Lung (tissue), 11 donors: ENCODE measurements at regions not wholly inside any gene's neighbourhood (a gene's known extent, or its start where the extent isn't known, plus 50 kb on each side); places are given as distances from the start of the nearest gene placed in this dataset.

Source experiments
- ATAC-seq: fragments of 200-7000 bp; cut with Tn5 transposase; one replicate; pipeline ENCODE4 v1.9.1; 2020; ENCODE audit warnings: moderate number of reproducible peaks; ENCODE audit not compliant: insufficient read depth, low FRiP score
- DNase-seq, 3 donors: peaks; one replicate each; pipeline ENCODE4 v3.0.0-alpha.2; 2013 to 2017
- H3K27ac ChIP-seq, 2 donors: one replicate each; pipeline ENCODE4 v1.5.1; 2013; ENCODE audit warnings: mild to moderate bottlenecking in 2 of 2, moderate library complexity in 2 of 2, control low read depth in 1 of 2, inconsistent platforms in 1 of 2, low read depth in 1 of 2, low read length in 1 of 2
- H3K27me3 ChIP-seq, 3 donors: one replicate each; pipeline ENCODE4 v1.5.1; 2013; ENCODE audit warnings: low read length in 2 of 3; ENCODE audit not compliant: control insufficient read depth in 3 of 3, insufficient read depth in 3 of 3
- H3K36me3 ChIP-seq, 4 donors: one replicate each; pipeline ENCODE4 v1.5.1; 2013; ENCODE audit warnings: low read length in 4 of 4, mild to moderate bottlenecking in 1 of 4, moderate library complexity in 1 of 4; ENCODE audit not compliant: control insufficient read depth in 4 of 4, insufficient read depth in 4 of 4
- H3K4me1 ChIP-seq, 5 donors: one replicate each; pipeline ENCODE4 v1.5.1; 2013; ENCODE audit warnings: low read length in 5 of 5, mild to moderate bottlenecking in 2 of 5, moderate library complexity in 1 of 5; ENCODE audit not compliant: control insufficient read depth in 5 of 5, insufficient read depth in 5 of 5
- H3K4me3 ChIP-seq: one replicate; pipeline ENCODE4 v1.5.1; 2013; ENCODE audit warnings: mild to moderate bottlenecking, control low read depth, moderate library complexity
- H3K9ac ChIP-seq, 2 donors: one replicate each; pipeline ENCODE4 v1.5.1; 2013; ENCODE audit warnings: low read length in 2 of 2, control low read depth in 1 of 2; ENCODE audit not compliant: insufficient read depth in 1 of 2
- H3K9me3 ChIP-seq, 4 donors: one replicate each; pipeline ENCODE4 v1.5.1; 2013; ENCODE audit warnings: low read length in 3 of 4, mild to moderate bottlenecking in 1 of 4, moderate library complexity in 1 of 4; ENCODE audit not compliant: control insufficient read depth in 4 of 4, insufficient read depth in 3 of 4
- CTCF ChIP-seq: IDR thresholded peaks from 2 replicates; pipeline ENCODE4 v1.5.1; 2012; ENCODE audit warnings: mild to moderate bottlenecking; ENCODE audit errors: control extremely low read depth, extremely low read depth
- WGBS, 2 donors: extraction: QIAGEN DNeasy Blood & Tissue Kit; methylation state at CpG; one replicate each; pipeline ENCODE4 v1.1.7; 2013; 5-methylcytosine and 5-hydroxymethylcytosine counted together
- donor health status: control.
- donor health status: control.
- donor health status: Bipolar disorder and iron deficiency.
- donor health status: healthy.
- donor health status: DM: yes; HTN: yes; CAD: no.

DNA sequence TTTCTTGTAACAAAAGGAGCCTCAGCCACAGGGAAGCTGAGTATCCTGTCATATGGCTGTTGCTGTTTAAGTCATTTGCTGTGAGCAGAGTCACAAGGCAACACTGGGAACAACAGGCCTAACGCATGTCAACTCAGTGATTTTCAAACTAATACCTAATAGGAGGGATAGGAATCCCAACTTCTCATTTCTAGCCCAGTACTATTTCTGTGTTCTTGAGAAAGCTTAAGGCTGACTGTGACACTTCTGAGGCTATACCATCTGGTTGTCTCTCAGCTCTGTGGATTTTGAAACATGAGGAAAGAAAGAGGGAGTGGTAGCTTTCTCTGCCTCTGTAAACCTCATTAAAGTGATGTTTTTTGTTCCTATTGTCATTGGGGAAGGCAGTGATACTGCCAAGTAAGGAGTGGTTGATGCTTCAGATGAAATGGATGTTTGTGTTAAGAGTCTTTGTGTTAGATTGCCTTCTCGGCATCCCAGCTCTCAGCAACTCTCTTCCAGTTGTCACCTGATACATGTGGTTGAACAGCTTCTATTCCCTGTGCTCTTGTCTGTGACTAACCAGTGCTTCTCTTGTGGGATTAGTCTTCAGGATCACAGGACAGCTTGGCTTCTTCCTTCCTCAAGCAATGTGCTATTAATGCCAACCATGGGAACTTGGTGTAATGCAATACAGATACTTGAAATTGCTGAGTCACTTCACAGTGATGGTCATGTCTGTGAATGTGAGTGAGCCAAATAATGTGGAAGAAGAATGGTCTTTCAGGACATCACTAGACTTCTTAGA, 166.8 kb upstream of the IVNS1ABP start:
- Histone ChIP-seq H3K9me3 (no peaks in the 10 kb centered on the region), H3K4me3 (no peak overlapping the region), H3K27ac (peak overlapping the region in 1 of 2 donors; percentile 82), H3K9ac (no peak overlapping the region), H3K36me3 (no peaks in the 10 kb centered on the region), H3K27me3 (no peaks in the 10 kb centered on the region), H3K4me1 (peaks cover 0 to 8% (median 0%) of the 10 kb centered on the region in 5 donors)
- WGBS, 2 donors = 73 to 76% methylated on average over 2 of the region's 2 CpGs
- peak; percentile 34 for ATAC-seq
- DNase-seq = no peak
- no peak for TF ChIP-seq CTCF

- ATAC-seq (no peak), DNase-seq (no peak)
- Histone ChIP-seq H3K27me3 (no peaks in the 10 kb centered on the region), H3K27ac (no peak overlapping the region), H3K4me1 (peaks cover 0 to 8% (median 0%) of the 10 kb centered on the region in 5 donors), H3K9me3 (no peaks in the 10 kb centered on the region), H3K9ac (no peak overlapping the region), H3K36me3 (no peaks in the 10 kb centered on the region), H3K4me3 (no peak overlapping the region)
- TF ChIP-seq CTCF = no peak
- 65 to 72% methylated on average over 1 of the region's 1 CpG for WGBS, 2 donors
These were observed 166.2 kb upstream of the IVNS1ABP start for GRCh38 chr1:185483217-185483616.

- Histone ChIP-seq H3K9me3 (no peaks in the 10 kb centered on the region), H3K27me3 (no peaks in the 10 kb centered on the region), H3K36me3 (no peaks in the 10 kb centered on the region), H3K4me3 (no peak overlapping the region), H3K9ac (no peak overlapping the region), H3K4me1 (peaks cover 0 to 8% (median 0%) of the 10 kb centered on the region in 5 donors), H3K27ac (no peak overlapping the region)
- no peak for TF ChIP-seq CTCF
- WGBS, 2 donors = 62 to 73% methylated on average over 2 of the region's 2 CpGs
- DNase-seq (no peak), ATAC-seq (no peak)
These were observed 163.5 kb upstream of the IVNS1ABP start for GRCh38 chr1:185480545-185480944.

GRCh38 chr1:185479796-185480195, 162.8 kb upstream of the IVNS1ABP start:
- WGBS, 2 donors = 83 to 85% methylated on average over 5 of the region's 5 CpGs
- H3K4me1 ChIP-seq = peaks cover 0 to 8% (median 0%) of the 10 kb centered on the region in 5 donors
- no peak for ATAC-seq
- H3K9ac ChIP-seq = no peak overlapping the region
- no peaks in the 10 kb centered on the region for H3K36me3 ChIP-seq
- H3K27me3 ChIP-seq = no peaks in the 10 kb centered on the region
- no peak overlapping the region for H3K4me3 ChIP-seq
- H3K9me3 ChIP-seq = no peaks in the 10 kb centered on the region
- no peak overlapping the region for H3K27ac ChIP-seq
- TF ChIP-seq CTCF = no peak
- DNase-seq = no peak
